Neural progenitor cell (in vitro differentiated cells): ENCODE measurements at regions not wholly inside any gene's neighbourhood (a gene's known extent, or its start where the extent isn't known, plus 50 kb on each side); places are given as distances from the start of the nearest gene placed in this dataset.

Experiments
- EZH2 ChIP-seq: fragments of 200-600 bp; sonication (generic); IDR thresholded peaks from 2 replicates; pipeline ENCODE4 v1.6.1; 2017; ENCODE audit warnings: antibody characterized with exemption, mild to moderate bottlenecking, moderate library complexity
- TF ChIP-seq, protein P1 (sequence below): fragments of 200-600 bp; sonication (generic); IDR thresholded peaks from 2 replicates; pipeline ENCODE4 v1.5.1; 2017; ENCODE audit warnings: antibody characterized with exemption, mild to moderate bottlenecking

DNA sequence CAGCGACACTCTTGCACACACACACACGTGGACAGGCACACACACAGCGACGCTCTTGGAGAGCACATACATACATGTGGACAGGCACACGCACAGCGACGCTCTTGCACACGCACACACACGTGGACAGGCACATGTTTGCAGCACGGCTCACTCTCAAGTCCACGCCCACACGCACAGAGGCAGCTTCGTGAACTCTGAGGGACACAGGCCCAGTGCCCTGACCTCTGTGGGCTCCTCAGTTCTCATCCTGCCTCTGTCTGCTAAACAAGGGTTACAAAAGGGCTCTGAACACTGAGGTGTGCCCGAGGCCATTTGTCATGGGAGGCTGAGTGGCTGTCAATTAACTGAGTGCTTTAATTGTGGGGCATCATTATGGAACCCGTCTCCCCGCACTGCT is 558.8 kb upstream of the ADAMTS16 start:
- TF ChIP-seq, protein P1, sequence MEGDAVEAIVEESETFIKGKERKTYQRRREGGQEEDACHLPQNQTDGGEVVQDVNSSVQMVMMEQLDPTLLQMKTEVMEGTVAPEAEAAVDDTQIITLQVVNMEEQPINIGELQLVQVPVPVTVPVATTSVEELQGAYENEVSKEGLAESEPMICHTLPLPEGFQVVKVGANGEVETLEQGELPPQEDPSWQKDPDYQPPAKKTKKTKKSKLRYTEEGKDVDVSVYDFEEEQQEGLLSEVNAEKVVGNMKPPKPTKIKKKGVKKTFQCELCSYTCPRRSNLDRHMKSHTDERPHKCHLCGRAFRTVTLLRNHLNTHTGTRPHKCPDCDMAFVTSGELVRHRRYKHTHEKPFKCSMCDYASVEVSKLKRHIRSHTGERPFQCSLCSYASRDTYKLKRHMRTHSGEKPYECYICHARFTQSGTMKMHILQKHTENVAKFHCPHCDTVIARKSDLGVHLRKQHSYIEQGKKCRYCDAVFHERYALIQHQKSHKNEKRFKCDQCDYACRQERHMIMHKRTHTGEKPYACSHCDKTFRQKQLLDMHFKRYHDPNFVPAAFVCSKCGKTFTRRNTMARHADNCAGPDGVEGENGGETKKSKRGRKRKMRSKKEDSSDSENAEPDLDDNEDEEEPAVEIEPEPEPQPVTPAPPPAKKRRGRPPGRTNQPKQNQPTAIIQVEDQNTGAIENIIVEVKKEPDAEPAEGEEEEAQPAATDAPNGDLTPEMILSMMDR = no peak
- no peak for TF ChIP-seq EZH2
